GM13977 (cell line): ENCODE measurements at regions not wholly inside any gene's neighbourhood (a gene's known extent, or its start where the extent isn't known, plus 50 kb on each side); places are given as distances from the start of the nearest gene placed in this dataset.

ENCODE experiments used
- DNase-seq: peaks from one replicate; pipeline ENCODE4 v3.0.0; 2012; ENCODE audit warnings: low spot score
- in situ Hi-C: fragments of 300-500 bp; cut with MboI; formaldehyde crosslinking; loops from one replicate; pipeline ENCODE4 v1.12.0; 2022; ENCODE audit warnings: low sequenced_read_pairs, low pct_unique_long_range_greater_than_20kb, mixed read lengths, inconsistent platforms; ENCODE audit not compliant: unreplicated experiment
- TF ChIP-seq, protein P1 (sequence below): IDR thresholded peaks from 2 replicates; pipeline ENCODE4 v1.5.1; 2012; ENCODE audit warnings: mild to moderate bottlenecking, control low read depth; ENCODE audit not compliant: insufficient read depth; ENCODE audit errors: extremely low read depth, missing control alignments

DNA sequence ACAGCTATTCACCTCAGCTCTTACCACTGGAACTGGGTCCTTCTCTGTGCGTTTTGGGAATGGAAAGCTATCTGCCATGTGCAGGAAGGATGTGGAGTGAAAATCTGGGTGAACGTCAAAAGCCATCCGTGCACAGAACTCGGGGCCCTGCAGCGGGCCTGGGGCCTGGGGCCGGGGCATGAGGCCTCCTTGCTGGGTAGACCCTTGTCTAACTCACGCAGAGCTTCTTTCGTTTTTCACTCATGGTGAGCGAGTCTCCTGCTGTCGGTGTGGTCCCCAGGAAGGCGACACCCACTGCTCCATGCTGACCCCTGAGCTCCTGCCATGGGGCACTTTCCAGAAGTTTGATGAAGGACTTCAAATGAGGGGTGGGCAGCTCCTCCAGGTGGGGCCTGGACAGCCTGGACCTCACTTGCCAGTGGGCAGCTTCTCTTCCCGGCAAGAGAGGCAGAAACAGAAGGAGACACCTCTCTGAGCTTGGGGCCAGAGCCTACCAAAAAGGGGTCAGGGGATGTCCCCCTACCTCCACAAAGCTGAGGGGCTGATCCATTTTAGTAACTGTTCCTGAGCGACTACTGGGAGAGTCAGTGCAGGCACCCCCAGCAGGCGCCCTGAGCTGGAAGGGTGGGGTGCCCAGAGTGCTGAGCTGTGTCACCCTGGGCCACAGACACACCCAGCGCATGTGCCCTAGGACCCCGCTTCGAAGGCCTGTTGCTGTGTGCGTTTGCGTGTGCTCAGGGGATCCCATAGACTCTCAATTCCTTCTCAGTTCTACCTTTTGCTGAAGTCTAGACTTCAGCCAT lies 117.7 kb upstream of the HDAC4 start:
- TF ChIP-seq, protein P1, sequence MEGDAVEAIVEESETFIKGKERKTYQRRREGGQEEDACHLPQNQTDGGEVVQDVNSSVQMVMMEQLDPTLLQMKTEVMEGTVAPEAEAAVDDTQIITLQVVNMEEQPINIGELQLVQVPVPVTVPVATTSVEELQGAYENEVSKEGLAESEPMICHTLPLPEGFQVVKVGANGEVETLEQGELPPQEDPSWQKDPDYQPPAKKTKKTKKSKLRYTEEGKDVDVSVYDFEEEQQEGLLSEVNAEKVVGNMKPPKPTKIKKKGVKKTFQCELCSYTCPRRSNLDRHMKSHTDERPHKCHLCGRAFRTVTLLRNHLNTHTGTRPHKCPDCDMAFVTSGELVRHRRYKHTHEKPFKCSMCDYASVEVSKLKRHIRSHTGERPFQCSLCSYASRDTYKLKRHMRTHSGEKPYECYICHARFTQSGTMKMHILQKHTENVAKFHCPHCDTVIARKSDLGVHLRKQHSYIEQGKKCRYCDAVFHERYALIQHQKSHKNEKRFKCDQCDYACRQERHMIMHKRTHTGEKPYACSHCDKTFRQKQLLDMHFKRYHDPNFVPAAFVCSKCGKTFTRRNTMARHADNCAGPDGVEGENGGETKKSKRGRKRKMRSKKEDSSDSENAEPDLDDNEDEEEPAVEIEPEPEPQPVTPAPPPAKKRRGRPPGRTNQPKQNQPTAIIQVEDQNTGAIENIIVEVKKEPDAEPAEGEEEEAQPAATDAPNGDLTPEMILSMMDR, result no peak

DNA sequence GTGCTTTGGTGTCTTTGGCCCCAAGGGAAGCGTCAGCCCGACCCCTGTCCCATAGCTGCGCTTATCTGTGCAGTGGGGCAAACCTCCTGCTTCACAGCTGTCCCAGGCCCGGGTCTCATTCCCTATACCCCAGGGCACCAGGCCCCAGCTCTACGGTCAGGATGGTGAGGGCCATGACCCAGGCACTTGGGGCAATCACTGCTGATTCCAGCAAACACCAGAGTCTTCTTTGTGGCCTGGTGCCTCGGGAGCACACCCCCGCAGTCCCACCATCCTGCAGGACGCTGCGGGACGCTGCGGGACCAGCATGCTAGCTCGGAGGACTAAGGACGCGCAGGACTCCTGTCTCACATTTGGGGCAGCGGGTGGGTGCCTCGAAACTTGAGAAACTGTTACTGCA lies 116.9 kb upstream of the HDAC4 start:
- TF ChIP-seq, protein P1, result no peak
- DNase-seq, result no peak
- in situ Hi-C loops, result no loop called here

More for the DNA sequence above, 117.7 kb upstream of the HDAC4 start:
- DNase-seq, result no peak
- in situ Hi-C loops, result no loop called here

DNA sequence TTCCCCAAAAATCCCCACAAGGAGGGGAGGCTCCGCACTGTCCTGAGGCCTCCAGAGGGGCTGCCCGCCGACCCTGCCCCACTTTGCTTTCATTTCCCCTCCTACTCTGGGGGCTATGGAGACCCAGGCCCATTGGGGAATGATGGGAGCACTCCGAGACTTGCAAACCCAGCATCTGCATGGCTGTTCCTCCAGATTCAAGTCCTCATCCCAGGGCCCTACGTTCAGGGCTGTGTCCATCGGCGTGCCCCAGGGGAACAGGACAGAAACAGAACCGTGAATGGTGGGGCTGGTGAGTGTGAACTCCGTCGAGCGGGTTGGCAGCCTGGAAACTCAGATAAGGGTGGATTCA lies 116.1 kb upstream of the HDAC4 start:
- TF ChIP-seq, protein P1, result no peak
- no peak for DNase-seq
- in situ Hi-C loops, result no loop called here

DNA sequence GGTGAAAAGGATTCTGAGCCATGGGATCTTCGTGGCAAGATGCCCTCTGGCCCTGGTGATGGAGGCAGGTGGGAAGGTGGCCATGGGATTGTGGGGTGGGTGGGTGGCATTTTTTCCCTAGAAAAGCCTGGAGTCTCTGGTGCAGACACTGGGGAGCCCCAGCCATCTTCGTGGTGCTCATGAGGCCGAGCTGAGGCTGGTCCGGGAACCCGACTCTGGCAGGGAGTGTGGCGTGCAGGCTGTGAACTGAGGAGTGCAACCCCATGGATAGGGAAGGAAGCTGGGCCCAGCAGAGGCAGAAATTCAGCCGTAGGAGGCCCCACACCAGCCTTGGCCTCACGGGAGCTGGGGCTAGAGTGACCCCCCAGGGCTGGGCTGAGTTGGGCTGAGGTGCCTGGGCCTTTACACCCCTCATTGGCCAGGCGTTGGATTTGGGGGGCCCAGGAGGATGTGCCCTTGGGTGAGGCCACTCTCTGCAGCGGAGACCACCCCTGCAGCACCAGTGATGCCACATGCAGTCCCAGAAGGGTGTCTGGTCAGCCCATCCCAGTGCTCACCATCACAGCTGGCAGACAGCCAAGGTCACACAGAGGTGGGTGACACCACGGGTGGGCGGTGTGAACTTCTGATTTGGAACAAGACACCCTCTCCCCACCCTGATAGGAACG lies 115.6 kb upstream of the HDAC4 start:
- no peak for DNase-seq
- TF ChIP-seq, protein P1, result no peak
- in situ Hi-C loops, result no loop called here

DNA sequence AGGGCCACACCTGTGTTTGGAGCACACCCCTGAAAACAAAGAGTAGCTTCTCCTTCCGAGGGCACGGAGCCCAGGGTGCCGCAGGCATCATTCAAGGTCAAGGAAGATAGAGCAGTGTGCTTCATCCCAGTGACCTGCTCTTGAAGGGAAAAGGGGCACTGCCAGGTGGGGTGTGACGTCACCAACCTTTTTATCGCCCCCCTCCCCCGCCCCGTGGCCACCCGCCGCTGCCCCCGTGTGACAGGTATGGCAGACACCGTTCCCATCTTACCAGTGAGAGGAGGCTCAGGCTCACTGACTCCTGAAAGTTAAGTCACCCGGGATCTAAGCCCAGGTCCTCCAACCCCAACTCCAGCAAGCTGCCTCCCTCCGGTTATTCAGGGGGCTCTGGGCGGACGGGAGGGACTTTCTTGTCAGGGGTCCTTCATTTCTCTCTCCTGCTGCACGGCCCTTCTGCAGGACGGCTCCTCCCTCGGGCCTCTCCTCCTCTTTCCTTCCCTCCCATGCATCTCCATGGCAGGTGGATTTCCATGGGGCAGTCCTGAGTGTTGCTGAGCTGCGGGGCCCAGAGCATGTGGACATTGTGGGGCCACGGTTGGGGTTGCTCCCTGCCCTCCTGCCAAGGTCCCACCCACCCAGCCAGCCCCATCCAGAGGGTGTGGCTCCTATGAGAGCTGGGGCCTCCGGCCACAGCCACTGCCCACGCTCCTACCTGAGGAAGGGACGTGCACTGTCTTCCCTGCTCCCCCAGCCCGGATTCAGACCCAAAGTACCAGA lies 114.1 kb upstream of the HDAC4 start:
- in situ Hi-C loops, result no loop called here
- DNase-seq, result no peak
- TF ChIP-seq, protein P1, result no peak

DNA sequence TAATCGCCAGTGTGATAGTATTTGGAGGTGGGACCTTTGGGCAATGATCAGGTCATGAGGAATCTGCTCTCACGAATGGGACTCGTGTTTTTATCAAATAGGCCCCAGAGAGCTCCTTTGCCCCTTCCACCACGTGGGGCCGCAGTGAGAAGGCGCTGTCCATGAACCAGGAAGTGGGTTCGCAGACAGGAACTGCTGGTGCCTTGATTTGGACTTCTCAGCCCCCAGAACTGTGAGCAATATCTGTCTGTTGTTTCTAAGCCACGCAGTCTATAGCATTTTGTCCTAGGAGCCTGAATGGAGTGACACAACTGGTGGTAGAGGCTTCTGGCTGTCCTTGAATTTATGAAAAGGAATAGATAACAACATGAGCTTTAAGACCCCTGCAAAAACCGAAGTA lies 111.2 kb upstream of the HDAC4 start:
- DNase-seq, result no peak
- in situ Hi-C loops, result no loop called here
- TF ChIP-seq, protein P1, result no peak
